ENCODE measurements at regions not wholly inside any gene's neighbourhood (a gene's known extent, or its start where the extent isn't known, plus 50 kb on each side); places are given as distances from the start of the nearest gene placed in this dataset.
"Not testable (repeated sequence)": the region's sequence is repeated elsewhere in the genome, so short reads cannot be mapped to it uniquely, and the experiment has no call there.

DNA sequence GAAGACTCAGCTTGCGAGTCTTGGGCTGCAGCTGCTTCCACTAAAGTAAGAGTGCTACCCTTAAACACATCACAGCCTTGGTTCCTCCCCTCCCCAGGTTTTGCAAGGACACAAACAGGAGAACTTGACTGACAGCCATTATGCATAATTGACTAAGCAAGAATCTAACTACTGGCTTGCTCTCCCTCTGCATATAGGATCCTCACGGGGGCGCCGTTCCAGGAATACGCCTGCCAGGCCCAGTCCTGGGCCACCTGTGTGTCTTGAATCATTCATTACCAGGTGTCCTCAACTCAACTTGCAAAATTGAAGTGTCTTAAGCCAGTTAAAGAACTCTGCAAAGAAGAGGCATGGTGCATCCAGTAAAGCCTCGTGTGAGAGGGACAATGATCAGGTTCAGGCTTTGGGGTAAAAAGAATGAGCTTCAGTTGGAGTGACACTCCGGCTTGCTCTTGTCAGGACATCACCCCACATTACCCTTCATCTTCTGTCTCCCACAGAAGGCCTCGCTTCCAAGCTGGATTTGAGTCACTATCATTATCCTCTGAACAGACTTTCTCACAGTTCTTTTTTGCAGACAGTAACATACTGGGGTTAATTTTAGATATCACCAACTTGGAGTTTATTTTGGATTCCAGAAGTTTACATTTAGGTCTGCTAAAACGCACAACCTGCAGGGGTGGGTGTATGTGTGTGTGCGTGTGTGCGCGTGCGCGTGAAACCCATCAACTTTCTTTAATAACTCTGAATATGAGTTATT is 273.5 kb upstream of the HS3ST1 start:
- no peak for DNase-seq
- no peak for ATAC-seq

DNA sequence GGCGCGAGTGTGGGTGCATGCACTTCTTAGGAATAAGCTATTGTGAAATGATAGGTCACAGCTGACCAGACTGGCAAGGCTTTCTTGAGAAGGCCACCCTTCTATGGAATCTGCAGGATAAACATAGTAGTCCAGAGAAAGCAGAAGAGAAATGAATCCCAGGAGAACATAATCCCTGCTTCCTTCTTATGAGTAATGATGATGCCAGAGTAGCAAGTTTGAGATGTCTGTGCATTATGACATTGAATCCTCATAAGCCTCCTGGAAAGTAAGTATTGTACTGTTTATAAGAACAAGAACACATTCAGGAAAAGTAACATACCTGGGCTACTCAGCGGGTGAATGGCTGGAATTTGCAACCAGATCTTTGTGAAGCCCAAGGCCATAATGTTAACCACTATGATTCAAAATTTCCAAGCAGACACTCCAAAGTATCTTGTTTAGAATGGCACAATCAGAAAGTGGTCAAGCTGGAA is 272.1 kb upstream of the HS3ST1 start:
- no peak for DNase-seq
- ATAC-seq: no peak

DNA sequence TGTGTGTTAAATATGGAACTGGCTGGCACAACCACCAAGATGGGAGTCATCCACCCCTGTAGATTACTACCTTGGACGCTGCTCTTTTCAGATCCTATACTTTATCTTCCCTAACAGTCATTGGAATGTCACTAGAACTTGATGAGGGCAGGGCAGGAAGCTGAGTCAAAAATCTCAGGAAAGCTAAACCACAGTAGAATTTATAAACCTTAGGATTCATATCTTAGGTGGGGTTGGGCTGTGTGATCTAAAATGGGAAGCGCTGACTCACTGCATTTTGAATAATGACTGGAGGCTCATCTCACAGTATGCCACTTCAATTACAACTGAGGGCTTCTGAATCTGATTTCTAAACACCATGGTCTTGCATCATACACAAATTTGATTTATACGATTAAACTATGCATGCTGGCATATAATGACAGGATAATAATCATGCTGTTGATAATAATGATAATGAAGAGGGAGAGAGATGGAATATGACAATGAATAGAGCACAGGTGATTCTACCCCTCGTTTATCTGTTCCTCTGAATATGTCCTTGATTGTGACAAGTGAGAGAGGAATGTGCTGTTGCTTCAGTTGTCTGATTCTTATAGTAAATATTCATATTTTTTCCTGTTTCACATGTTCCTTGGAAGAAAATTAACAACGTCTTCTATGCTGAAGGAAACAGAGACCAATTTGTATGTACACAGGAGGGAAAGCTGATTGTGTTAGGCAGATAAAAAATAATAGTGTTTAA is 270.3 kb upstream of the HS3ST1 start:
- DNase-seq (no peak), ATAC-seq (no peak)

DNA sequence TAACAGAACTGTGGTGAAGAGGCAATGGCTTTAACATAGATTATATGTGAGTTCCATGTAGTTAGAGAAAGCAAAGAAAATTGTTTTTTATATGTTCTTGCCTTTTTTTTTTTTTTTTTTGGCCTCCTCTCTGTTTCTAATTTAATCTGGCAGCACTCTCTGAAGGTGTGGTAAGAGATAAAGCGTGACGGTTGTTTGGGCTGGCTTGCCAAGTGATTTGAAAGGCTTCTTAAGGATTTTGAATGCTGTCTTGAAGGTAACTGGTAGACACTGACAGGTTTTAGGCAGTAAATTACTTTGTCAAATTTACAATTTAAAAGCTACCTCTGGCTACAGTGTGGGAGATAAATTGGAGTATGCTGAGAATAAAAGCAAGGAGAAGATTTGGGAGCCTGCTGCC is 269.3 kb upstream of the HS3ST1 start:
- no peak for ATAC-seq
- DNase-seq: no peak

DNA sequence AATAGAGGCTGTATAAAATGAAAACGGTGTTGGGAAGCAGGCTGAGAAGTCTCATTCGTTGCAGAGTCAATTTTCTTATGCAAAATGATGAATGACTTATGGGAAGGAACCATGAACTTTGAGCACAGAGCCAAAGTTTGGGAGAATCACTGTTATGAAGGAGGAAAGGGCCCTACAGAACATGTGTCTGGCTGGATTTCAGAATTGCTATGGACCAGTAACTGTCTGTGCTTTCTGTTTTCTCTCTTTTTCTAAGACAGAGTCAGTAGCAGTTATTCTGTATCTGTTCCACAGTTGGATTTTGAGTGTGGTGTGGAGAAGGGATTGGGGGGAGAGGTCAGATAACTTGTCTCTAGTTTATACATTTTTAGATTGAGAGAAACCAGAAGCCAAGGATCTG is 265.0 kb upstream of the HS3ST1 start:
- ATAC-seq (no peak), DNase-seq (no peak)

DNA sequence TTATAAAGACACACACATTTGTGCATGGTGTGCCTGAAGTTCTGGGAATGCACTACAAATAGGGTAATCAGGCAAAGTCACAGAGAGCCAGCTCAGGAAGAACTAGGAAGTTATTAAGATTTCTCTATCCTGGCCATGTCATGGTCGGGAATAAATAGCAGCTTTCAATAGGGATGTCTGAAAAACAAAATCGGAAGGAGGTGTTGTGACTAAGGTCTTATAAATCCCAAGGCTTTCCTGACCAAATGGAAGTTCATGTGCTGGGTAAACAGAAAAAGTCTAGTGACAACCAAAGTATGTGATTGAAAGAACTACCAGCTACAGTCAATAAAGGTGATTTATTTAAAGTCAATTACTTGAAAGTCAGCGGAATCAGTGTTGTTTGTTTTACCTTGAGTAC is 262.5 kb upstream of the HS3ST1 start:
- DNase-seq (no peak), ATAC-seq (no peak)

DNA sequence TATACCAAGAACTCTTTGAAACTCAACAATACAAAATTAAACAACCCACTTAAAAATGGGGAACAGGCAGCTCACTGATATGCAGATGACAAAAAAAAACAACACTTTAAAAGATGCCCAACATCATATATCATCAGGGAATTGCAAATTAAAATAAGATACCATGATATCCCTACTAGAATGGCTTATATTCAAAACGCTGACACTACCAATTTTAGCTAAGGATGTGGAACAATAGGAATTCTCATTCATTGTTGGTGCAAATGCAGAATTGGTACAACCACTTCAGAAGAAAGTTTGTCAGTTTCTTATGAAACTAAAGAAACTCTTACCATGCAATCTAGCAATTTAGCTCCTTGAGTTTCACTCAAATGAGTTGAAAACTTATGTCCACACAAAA is 259.0 kb upstream of the HS3ST1 start:
- ATAC-seq: no peak
- no peak for DNase-seq

DNA sequence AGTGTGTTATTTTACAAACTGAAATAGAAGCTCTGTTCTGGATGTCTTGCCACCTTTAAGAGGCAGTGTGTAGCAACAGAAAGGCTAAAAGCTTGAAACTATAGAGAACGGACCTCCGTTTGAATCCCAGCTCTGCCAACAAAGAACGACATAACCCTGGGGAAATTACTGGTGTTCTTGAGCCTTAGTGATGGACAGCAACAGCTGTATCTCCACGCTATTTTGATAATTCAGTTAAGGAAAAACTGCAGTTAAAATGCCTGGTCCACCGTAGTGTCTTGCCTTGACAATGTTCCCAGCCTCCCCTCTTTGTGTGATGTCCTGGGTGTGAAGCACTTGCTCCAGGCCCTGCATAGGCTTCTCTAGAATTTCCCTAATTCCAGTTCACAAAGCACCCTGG is 256.8 kb upstream of the HS3ST1 start:
- ATAC-seq: no peak

DNA sequence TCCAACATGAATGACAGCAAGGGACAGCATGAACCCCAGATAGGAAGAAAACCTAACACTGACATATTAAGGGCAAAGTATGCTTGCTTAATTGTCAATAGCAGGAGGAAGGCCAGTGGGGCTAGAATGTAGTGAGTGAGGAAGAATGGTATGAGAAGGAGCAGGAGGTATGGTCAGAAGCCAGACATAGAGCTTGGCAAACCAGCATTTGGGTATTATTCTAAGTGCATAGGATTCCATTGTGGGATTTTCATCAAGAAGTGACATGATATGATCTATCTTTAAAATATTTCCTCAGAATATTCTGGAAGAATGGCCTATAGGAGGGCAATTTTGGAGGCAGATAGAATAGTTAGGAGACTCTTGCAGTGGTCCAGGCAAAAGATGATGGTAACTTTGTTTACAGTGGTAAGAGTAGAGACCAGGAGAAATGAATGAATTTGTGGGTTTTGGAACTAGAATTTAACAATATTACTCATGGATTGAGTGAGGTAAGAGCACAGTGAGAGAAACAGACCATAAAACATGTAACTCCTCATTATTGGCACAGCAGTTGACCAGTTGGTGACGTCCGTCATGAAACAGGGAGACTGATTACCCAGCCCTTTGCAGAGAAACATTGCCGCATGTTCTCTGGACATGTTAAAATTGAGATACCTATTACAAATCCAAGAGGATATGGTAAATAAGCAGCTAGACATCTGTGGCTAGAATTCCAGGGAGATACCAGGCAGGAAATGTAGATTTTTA is 246.5 kb upstream of the HS3ST1 start:
- DNase-seq (no peak), ATAC-seq (no peak)

More for the DNA sequence above, 256.8 kb upstream of the HS3ST1 start:
- DNase-seq: no peak

DNA sequence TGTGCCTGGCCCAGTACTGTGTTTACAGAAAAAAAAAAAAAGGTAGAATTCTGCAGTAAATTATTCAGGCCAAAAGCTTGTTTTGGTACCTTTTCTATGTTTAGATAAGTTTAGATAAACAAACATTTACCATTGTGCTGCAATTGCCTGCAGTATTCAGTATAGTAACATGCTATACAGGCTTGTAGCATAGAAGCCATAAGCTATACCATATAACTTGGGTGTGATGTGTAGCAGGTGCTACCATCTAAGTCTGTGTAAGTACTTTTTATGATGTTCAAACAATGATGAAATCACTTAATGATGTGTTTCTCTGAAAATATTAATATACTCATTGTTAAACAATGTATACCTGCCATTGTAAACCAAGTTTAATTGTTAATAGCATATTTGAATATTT is 241.6 kb upstream of the HS3ST1 start:
- DNase-seq (no peak), ATAC-seq (no peak)

DNA sequence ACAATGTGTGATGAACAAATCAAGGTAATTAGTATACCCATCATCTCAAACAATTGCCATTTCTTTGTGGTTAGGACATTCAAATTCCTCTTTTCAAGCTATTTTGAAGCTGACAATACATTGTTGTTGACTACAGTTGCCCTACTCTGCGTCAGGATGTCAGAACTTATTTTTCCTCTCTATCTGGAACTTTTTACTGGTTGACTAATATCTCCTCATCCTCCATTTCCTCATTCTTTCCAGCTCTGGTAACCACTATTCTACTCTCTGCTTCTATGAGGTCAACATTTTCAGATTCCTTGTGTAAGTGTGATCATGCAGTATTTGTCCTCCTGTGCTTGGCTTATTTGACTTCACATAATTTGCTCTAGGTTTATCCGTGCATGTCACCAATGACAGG is 240.5 kb upstream of the HS3ST1 start:
- no peak for DNase-seq
- ATAC-seq: no peak

DNA sequence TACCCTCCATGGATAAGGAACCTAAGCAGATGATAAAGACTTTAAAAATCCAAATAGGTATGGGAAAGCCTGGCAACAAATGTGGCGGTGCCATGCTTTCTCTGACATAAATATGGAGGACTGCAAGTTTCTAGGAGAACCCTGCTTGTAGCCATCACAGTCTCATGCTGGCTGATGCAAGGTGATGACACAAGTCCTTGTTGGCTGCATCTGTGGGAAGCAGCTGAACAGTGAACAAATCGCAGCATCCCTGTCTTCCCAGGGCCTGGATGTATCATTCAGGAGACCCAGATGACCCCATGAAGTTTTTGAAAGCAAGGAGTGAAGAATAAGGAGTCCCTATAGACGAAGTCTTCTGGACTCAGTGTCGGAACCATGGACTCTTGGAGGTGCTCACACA is 234.4 kb upstream of the HS3ST1 start:
- ATAC-seq: no peak

DNA sequence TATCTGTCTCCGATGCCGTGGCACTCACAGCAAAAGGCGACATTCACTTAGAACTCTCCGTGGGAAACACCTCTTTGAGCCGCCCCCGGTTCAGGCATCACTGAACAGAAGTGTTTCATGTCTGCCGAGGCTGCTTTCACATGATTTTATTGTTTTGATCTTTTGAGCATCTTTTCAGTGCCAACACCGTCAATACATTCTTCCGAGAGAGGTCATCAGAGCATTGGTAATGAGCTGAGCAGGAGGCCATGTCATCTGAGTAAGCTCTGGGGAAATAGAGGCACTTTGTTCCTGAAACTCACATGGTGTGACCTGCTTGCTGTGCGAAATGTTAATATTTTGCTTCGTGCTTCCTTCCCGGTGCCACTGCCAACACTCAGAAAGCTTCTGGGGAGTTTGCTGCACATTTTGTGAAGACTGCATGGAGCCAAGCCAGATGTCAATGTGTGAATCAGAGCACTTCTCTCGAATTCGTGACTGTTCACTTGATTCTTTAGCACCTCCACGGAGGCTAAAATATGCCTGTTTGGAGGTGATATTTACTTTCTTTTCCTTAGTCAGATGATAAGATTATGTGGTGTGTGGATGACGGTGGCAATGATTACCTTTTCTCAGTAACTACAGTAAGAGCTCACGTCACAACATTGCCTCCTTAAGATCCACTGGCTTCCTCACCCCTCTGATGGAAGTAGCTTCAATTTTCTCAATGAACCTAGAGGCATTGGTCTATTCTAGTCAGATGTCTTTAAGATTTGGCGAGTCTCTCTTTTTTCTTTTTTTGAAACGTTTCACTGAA is 222.3 kb upstream of the HS3ST1 start:
- ATAC-seq (no peak), DNase-seq (no peak)

More for the DNA sequence above, 234.4 kb upstream of the HS3ST1 start:
- DNase-seq: no peak

DNA sequence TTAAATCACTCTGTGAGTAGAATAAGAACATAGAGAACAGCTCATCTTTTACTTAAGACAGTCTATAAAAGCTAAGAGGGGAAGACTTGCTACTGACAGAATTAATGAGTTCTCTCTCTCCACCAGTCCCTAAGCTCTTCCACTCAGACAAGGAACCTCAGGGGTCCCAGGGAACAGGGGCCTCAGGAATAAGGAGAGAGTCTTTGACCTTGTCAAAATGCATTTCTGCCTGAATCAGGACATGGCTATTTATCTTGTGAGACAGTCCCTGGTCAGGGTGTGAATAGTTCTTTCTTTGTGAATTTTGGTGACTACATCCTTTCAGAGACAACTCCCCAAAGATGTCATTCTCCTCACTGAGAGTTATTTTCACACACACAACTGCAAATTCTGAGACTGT is 218.7 kb upstream of the HS3ST1 start:
- DNase-seq: no peak
- no peak for ATAC-seq

DNA sequence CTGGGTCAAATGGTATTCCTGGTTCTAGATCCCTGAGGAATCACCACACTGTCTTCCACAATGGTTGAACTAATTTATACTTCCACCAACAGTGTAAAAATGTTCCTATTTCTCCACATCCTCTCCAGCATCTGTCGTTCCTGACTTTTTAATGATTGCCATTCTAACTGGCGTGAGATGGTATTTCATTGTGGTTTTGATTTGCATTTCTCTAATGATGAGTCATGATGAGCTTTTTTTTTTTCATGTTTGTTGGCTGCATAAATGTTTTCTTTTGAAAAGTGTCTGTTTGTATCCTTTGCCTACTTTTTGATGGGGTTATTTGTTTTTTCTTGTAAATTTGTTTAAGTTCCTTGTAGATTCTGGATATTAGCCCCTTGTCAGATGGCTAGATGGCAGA is 214.4 kb upstream of the HS3ST1 start:
- ATAC-seq, DNase-seq: not testable (repeated sequence)

DNA sequence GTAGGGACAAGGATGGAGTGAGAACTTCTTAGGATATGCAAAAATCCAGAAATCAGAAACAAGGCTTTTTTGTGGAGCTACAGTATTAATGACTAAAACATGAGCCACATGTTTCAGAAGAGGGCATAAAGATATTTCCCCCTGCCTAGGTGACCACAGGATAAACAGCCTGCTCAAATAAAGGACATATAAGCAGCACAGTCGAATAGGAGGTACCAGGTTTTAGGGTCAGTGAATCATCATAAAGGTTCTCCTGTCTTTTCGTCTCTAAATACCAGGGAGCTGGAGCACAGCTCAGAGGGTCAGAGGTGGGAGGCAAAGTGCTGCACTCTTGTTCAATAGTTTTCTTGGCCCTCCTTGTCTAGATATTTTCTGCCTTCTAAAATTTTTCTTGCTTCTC is 211.9 kb upstream of the HS3ST1 start:
- DNase-seq (no peak), ATAC-seq (no peak)

DNA sequence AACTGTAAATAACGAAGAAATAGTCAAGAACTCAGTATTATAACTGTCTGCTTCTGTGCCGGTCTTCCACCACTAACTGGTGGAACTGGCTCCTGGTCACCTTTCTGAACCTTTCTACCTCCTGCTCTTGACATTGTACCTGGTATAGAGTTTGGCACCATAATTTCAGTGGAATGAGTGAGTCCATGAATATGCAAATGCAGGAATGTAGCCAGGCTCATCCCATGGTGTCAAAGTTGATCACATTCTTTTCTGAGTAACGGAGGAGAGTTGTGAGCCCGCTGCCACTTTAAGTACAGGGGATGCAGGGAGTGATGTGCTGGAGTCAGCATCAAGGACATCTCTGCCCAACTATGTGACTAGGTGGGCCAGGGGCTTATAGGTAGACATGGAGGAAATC is 207.9 kb upstream of the HS3ST1 start:
- no peak for ATAC-seq
- no peak for DNase-seq

DNA sequence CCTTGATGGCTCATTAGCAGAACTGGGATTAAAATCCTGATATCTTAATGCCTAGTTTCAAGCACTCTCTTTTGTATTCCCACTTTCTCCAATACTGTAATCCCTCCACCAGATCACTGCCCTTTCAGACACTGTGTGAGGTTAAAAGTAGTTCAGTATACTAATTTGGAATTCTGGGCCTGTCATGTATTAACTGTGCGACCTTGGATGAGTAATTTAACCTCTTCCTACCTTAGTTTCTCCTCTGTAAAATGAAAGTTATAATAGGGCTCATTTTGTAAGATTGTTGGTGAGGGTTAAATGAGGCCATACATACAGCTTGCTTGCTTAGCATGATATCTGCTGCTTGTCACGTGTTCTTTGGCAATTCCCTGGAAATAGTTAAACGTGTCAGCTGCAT is 207.3 kb upstream of the HS3ST1 start:
- ATAC-seq (no peak), DNase-seq (no peak)

DNA sequence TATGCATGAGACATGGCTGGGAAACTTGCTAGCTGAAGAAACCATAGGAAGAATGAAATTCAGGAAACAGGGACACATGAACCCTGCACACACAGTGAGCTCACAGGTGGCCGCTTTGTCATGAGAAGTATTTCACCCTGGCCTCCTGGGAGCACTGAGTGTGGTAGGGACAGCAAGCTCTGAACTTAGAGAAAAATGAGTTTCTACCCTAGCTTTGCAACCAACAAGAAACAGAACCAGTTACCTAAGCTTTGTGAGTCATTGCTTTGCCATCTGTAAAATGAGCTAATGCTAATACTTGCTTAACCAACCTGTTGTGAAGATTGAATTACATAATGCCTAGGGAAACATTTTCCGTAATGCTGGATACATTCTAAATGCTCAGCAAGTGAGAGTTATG is 206.6 kb upstream of the HS3ST1 start:
- DNase-seq: no peak
- no peak for ATAC-seq

DNA sequence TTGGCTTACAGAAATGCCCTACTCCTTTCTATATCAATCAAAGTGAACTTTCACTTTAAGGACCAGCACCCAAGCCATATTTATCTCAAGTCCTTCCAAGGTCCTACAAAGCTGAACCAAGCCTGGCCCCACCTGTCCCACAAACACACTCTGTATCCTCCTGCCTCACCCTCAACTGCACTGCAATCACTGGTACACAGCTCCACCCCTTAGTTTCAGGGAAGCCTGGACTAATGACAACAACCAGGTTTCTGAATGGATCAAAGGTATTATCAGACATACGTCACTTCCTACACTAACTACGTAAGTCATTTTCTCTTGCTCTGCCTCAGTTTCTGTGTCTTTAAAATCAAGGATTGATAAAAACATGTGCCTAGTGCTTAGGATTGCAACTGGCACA is 205.6 kb upstream of the HS3ST1 start:
- ATAC-seq (no peak), DNase-seq (no peak)

DNA sequence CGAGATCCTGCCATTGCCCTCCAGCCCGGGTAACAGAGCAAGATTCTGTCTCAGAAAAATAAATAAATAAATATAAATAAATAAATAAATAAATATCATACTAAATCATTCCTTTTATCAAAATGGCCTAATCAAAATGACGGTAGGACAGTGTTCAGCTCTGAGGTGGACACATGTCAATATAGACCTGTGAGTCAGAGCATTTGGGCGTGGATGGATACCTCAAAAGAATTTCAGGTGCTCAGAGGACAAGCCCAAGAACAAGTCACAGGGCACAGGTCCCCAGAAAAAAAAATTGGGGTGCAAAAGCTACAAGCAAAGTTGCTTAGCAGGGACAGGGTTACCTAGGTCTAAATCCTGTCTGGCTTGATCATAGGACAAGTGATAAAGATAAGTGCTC is 204.7 kb upstream of the HS3ST1 start:
- ATAC-seq (no peak), DNase-seq (no peak)

DNA sequence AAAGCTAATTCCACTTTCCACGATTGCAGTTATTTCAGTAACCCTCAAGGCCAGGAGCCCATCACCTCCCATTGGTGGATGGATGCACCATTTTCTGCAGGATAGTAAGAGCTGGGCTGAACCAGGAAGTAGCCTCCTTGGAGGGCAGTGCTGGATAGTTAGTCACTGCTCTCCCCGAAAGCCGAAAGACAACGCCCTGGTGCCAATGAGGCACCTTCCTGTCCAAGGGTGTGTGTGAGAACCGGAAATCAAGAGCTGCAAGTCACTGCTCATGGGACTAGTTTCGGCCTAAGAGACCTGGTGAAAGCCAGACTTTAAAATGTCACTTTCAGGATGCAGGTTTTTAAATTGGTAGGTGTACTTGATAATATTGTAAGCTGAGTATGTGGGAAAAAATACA is 203.8 kb upstream of the HS3ST1 start:
- no peak for DNase-seq
- ATAC-seq: no peak

Measured in stimulated activated naive CD8-positive, alpha-beta T cell treated with anti-CD3 and anti-CD28 coated beads, Interleukin-15, Interleukin-2, amounts not matched to agents 100 U/mL and 50 U/mL, for 24 hours (primary cell).